Activated CD4-positive, alpha-beta memory T cell treated with anti-CD3 and anti-CD28 coated beads, Interleukin-2, amount 10 ng/mL, durations not matched to agents 7 days and 5 days (primary cell): ENCODE measurements at regions not wholly inside any gene's neighbourhood (a gene's known extent, or its start where the extent isn't known, plus 50 kb on each side); places are given as distances from the start of the nearest gene placed in this dataset.
A peak's percentile ranks its signal among the peaks of the same experiment; 100 is the strongest.

Source experiments
- CTCF ChIA-PET: fragments of 350-600 bp; sonication (Branson Sonifier 250); formaldehyde crosslinking; loops from one replicate; lab custom pipeline; 2021; ENCODE audit warnings: antibody characterized with exemption, inconsistent platforms; lab: Charles Lee
- POLR2A ChIA-PET: fragments of 350-600 bp; sonication (Branson Sonifier 250); formaldehyde crosslinking; loops from one replicate; lab custom pipeline; 2021; ENCODE audit warnings: antibody characterized with exemption; lab: Charles Lee
- DNase-seq: peaks from one replicate; pipeline ENCODE4 v3.0.0-alpha.2; 2020
- H3K27ac Mint-ChIP-seq: one replicate; pipeline ENCODE4 v1.8.0; 2021; ENCODE audit warnings: mild to moderate bottlenecking, mixed read lengths
- H3K27me3 Mint-ChIP-seq: one replicate; pipeline ENCODE4 v1.8.0; 2021; ENCODE audit warnings: mixed read lengths
- H3K36me3 Mint-ChIP-seq: one replicate; pipeline ENCODE4 v1.8.0; 2021; ENCODE audit warnings: low read depth, mixed read lengths
- H3K4me1 Mint-ChIP-seq: one replicate; pipeline ENCODE4 v1.8.0; 2021; ENCODE audit warnings: mixed read lengths
- H3K4me3 Mint-ChIP-seq: one replicate; pipeline ENCODE4 v1.8.0; 2021; ENCODE audit warnings: mild to moderate bottlenecking, mixed read lengths
- H3K9me3 Mint-ChIP-seq: one replicate; pipeline ENCODE4 v1.8.0; 2021; ENCODE audit warnings: mixed read lengths

- no peaks in the 10 kb centered on the region for H3K4me1 Mint-ChIP-seq
- H3K9me3 Mint-ChIP-seq, result no peaks in the 10 kb centered on the region
- CTCF ChIA-PET, result no interaction called here
- POLR2A ChIA-PET, result no interaction called here
- H3K4me3 Mint-ChIP-seq, result no peak overlapping the region
- no peaks in the 10 kb centered on the region for H3K27me3 Mint-ChIP-seq
- DNase-seq, result no peak
- H3K27ac Mint-ChIP-seq, result no peak overlapping the region
- H3K36me3 Mint-ChIP-seq, result no peaks in the 10 kb centered on the region
Observed at GRCh38 chr6:18978337-18979128, 591.4 kb downstream of the RNF144B start.

GRCh38 chr6:18985061-18985460 is 597.9 kb downstream of the RNF144B start:
- no peaks in the 10 kb centered on the region for H3K4me1 Mint-ChIP-seq
- no peaks in the 10 kb centered on the region for H3K27me3 Mint-ChIP-seq
- ChIA-PET CTCF (no interaction called here), POLR2A (no interaction called here)
- no peaks in the 10 kb centered on the region for H3K9me3 Mint-ChIP-seq
- H3K36me3 Mint-ChIP-seq, result no peaks in the 10 kb centered on the region
- H3K27ac Mint-ChIP-seq, result no peak overlapping the region
- DNase-seq, result no peak
- no peak overlapping the region for H3K4me3 Mint-ChIP-seq

- H3K36me3 Mint-ChIP-seq, result no peaks in the 10 kb centered on the region
- no peak for DNase-seq
- no peak overlapping the region for H3K27ac Mint-ChIP-seq
- CTCF ChIA-PET, result no interaction called here
- no peaks in the 10 kb centered on the region for H3K27me3 Mint-ChIP-seq
- no peaks in the 10 kb centered on the region for H3K9me3 Mint-ChIP-seq
- H3K4me1 Mint-ChIP-seq, result no peaks in the 10 kb centered on the region
- no peak overlapping the region for H3K4me3 Mint-ChIP-seq
- POLR2A ChIA-PET, result no interaction called here
Observed at GRCh38 chr6:18985996-18986395, 598.8 kb downstream of the RNF144B start.

GRCh38 chr6:18988636-18989035 is 601.5 kb downstream of the RNF144B start:
- Mint-ChIP-seq H3K36me3 (no peaks in the 10 kb centered on the region), H3K27ac (no peak overlapping the region), H3K4me1 (no peaks in the 10 kb centered on the region), H3K27me3 (no peaks in the 10 kb centered on the region), H3K4me3 (no peak overlapping the region), H3K9me3 (no peaks in the 10 kb centered on the region)
- ChIA-PET POLR2A (no interaction called here), CTCF (no interaction called here)
- no peak for DNase-seq

GRCh38 chr6:18990059-18990978 is 603.2 kb downstream of the RNF144B start:
- CTCF ChIA-PET, result interaction anchor here (1.6 kb wide), 1 partner anchor 10 kb away, joined by 4 read pairs; no protein-coding TSS in a partner anchor

GRCh38 chr6:18997375-18997826 is 610.3 kb downstream of the RNF144B start:
- no peak overlapping the region for H3K4me3 Mint-ChIP-seq
- no peak for DNase-seq
- no peaks in the 10 kb centered on the region for H3K27me3 Mint-ChIP-seq
- H3K9me3 Mint-ChIP-seq, result peaks cover 6% of the 10 kb centered on the region
- no peak overlapping the region for H3K27ac Mint-ChIP-seq
- H3K4me1 Mint-ChIP-seq, result no peaks in the 10 kb centered on the region
- ChIA-PET POLR2A (no interaction called here), CTCF (no interaction called here)
- H3K36me3 Mint-ChIP-seq, result no peaks in the 10 kb centered on the region

More at GRCh38 chr6:18990059-18990978, 603.2 kb downstream of the RNF144B start:
- Mint-ChIP-seq H3K27ac (no peak overlapping the region), H3K27me3 (no peaks in the 10 kb centered on the region), H3K4me1 (no peaks in the 10 kb centered on the region), H3K4me3 (no peak overlapping the region), H3K36me3 (no peaks in the 10 kb centered on the region), H3K9me3 (no peaks in the 10 kb centered on the region)
- POLR2A ChIA-PET, result no interaction called here
- DNase-seq, result peak; percentile 24

- ChIA-PET POLR2A (no interaction called here), CTCF (no interaction called here)
- no peak for DNase-seq
- Mint-ChIP-seq H3K4me3 (no peak overlapping the region), H3K27ac (no peak overlapping the region), H3K36me3 (no peaks in the 10 kb centered on the region), H3K9me3 (peaks cover 5% of the 10 kb centered on the region), H3K27me3 (no peaks in the 10 kb centered on the region), H3K4me1 (no peaks in the 10 kb centered on the region)
Observed at GRCh38 chr6:19002976-19003560, 615.9 kb downstream of the RNF144B start.

- Mint-ChIP-seq H3K27ac (no peak overlapping the region), H3K36me3 (no peaks in the 10 kb centered on the region), H3K9me3 (peaks cover 5% of the 10 kb centered on the region), H3K27me3 (no peaks in the 10 kb centered on the region), H3K4me3 (no peak overlapping the region), H3K4me1 (no peaks in the 10 kb centered on the region)
- CTCF ChIA-PET, result no interaction called here
- POLR2A ChIA-PET, result no interaction called here
- DNase-seq, result no peak
Observed at GRCh38 chr6:19004176-19004575, 617.0 kb downstream of the RNF144B start.

- Mint-ChIP-seq H3K36me3 (no peaks in the 10 kb centered on the region), H3K27me3 (no peaks in the 10 kb centered on the region), H3K27ac (no peak overlapping the region), H3K4me3 (no peak overlapping the region), H3K4me1 (no peaks in the 10 kb centered on the region), H3K9me3 (peaks cover 2% of the 10 kb centered on the region)
- POLR2A ChIA-PET, result no interaction called here
- CTCF ChIA-PET, result no interaction called here
- DNase-seq, result no peak
Observed at GRCh38 chr6:19009769-19010168, 622.6 kb downstream of the RNF144B start.

- DNase-seq, result no peak
- no peaks in the 10 kb centered on the region for H3K27me3 Mint-ChIP-seq
- CTCF ChIA-PET, result no interaction called here
- H3K27ac Mint-ChIP-seq, result no peak overlapping the region
- POLR2A ChIA-PET, result no interaction called here
- no peaks in the 10 kb centered on the region for H3K9me3 Mint-ChIP-seq
- no peaks in the 10 kb centered on the region for H3K4me1 Mint-ChIP-seq
- no peaks in the 10 kb centered on the region for H3K36me3 Mint-ChIP-seq
- H3K4me3 Mint-ChIP-seq, result no peak overlapping the region
Observed at GRCh38 chr6:19013026-19013705, 626.0 kb downstream of the RNF144B start.

- DNase-seq, result no peak
- no peaks in the 10 kb centered on the region for H3K27me3 Mint-ChIP-seq
- H3K36me3 Mint-ChIP-seq, result no peaks in the 10 kb centered on the region
- H3K9me3 Mint-ChIP-seq, result peaks cover 2% of the 10 kb centered on the region
- no peak overlapping the region for H3K4me3 Mint-ChIP-seq
- ChIA-PET CTCF (no interaction called here), POLR2A (no interaction called here)
- no peaks in the 10 kb centered on the region for H3K4me1 Mint-ChIP-seq
- H3K27ac Mint-ChIP-seq, result no peak overlapping the region
Observed at GRCh38 chr6:19024737-19025136, 637.6 kb downstream of the RNF144B start.

- ChIA-PET POLR2A (no interaction called here), CTCF (interaction anchor here (0.7 kb wide), 1 partner anchor 117 kb away, joined by 3 read pairs; no protein-coding TSS in a partner anchor)
- Mint-ChIP-seq H3K4me1 (no peaks in the 10 kb centered on the region), H3K36me3 (no peaks in the 10 kb centered on the region), H3K27ac (no peak overlapping the region), H3K9me3 (peaks cover 2% of the 10 kb centered on the region), H3K4me3 (no peak overlapping the region), H3K27me3 (no peaks in the 10 kb centered on the region)
- no peak for DNase-seq
Observed at GRCh38 chr6:19028201-19028600, 641.1 kb downstream of the RNF144B start.
